GM18519 (cell line): ENCODE measurements at regions not wholly inside any gene's neighbourhood (a gene's known extent, or its start where the extent isn't known, plus 50 kb on each side); places are given as distances from the start of the nearest gene placed in this dataset.

Source experiments
- ATAC-seq: cut with Tn5 transposase; IDR thresholded peaks from one replicate; pipeline ENCODE4 v1.9.1; 2021; ENCODE audit warnings: mild to moderate bottlenecking, moderate library complexity; ENCODE audit not compliant: unreplicated experiment, low FRiP score

DNA sequence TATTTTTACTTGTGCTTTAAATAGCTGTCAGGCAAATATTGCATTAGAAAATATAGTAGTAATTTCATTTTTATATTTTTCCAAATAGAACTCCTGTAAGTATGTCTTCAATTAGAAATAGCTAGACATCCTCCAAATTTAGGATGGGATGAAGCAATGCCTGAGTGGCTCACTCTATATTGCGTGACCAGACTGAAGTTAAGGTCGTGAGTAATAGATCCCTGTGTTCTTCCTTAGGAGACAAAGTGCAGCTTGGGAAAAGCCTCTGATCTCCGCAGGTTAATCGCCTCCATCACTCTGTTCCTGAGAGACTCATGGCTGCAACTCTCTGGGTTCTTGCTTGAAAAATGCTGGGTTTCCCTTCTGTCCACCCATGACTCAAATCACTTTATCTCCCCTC is 484.8 kb upstream of the ANKRD30A start:
- no peak for ATAC-seq

DNA sequence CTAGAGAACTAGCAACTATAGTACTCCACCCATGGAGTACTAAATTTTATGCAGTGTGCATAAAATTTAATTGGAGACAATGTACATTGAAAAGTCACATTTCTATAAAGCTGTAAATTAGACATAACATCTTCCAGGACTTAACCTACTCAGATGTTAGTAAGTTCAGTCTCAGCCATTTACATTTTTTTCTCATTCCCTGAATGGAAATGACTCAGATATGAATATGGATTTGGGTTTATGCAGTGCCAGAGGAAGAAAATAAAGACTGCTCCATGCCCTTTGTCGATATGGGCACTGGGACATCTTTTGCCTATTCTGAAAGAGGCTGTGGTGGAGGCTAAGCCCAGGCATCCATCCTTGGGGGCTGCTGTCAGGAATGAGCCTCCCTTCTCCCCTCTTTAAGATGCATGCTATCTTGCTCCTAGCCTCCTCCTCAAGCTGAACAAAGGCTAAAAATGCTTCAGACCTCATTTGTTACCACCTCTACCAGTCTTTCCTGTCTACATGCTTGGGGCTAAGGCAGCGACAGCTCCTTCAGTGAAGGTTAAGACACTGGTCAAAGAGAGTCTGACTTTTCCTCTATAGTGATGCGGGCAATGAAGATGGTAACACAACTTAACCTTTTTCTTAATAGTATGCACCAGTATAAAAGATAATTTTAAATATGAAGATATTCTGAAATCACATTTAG is 486.8 kb upstream of the ANKRD30A start:
- no peak for ATAC-seq

DNA sequence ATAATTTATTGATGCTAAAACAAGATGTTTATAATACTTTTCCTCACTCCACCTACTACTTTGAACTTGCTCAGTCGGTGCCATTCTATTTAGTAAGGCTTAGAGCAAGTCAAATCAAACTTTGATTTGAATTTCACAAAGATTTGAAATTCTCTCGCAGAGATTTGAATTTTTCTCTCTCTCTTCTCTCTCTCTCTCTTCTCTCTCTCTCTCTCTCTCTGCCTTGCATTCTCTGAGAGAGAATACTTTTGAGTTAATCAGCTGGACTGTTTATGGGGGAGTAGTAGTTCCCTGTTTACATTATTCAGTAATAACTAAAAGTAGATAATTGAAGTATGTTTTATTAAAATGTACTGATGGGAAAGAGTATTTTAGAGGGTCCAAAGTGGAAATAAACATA is 488.5 kb upstream of the ANKRD30A start:
- no peak for ATAC-seq

DNA sequence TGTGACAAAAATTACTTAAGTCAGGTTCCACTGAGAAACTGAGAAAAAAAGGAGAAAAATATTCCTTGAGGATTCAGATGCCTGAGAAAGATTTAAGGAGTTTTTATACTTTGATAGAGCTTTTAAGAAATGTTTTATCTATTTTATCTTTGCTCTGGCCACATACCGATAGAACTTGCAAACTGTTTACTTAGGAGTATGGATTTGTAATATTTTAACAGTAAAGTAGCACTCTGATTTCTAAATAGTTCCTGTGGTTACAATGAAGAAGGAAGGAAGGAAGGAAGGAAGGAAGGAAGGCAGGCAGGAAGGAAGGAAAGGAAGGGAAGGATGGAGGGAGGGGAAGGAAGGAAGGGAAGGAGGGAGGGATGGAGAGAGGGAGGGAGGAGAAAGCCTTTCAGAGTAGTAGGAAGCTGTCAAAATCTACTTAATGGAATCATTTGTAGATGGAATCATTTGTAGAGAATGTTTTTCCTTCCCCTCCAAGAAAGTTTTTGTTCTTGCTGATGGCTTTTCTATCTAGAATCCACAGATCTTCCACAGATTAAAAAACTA is 489.0 kb upstream of the ANKRD30A start:
- no peak for ATAC-seq

DNA sequence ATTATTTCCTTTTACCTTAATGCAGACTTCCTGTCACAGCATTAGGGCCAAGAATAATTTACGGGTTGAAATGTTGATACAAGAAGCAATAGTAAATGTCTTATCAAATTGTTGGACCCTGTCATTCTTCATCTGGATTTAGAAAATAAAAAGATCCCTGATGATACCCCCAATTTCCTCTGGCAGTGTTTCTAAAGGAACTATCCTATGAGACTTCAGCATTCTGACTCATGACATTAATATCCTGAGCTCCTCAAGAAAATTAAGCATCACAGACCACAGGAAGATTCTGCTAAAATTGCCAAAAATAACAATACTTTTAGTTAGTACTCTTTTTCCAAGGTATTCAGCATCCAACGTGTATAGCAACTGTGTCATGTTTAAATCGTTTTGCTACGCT is 490.5 kb upstream of the ANKRD30A start:
- ATAC-seq, result no peak

DNA sequence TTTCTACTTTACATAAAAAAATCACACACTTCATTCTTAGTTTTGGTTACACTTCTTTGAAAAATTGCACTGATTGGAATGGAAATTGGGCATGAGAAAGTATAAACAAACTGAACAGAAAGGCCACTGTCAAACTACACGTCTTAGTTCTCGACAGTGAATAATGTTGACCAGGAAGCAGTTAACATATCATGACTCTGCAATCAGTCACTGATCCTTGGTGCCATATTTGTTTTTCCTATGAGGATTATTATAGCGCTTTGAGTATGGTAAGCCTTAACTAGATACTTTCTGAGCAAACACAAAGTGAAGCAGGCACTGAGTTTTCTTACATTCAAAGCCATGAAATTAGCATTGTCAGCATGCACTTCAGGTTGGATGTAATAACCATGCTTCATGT is 495.1 kb upstream of the ANKRD30A start:
- no peak for ATAC-seq

DNA sequence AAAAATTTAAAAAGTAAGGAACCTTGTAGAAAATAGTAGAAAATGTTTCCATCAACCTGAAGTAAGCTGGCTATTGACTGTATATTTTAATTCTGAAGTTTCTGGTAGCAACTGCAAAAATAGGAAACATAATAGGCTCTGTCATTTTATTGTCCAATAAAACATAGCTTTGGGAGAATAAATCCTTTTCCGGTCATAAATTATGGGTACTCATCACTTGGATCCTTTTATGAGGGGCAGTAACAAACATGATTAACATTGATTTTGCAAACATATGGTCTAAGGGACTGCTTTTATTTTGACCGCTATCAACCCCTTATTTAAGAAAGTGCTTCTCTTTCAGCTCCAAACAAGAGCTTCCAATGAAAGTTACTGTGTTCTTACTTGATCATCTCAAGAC is 495.9 kb upstream of the ANKRD30A start:
- no peak for ATAC-seq

DNA sequence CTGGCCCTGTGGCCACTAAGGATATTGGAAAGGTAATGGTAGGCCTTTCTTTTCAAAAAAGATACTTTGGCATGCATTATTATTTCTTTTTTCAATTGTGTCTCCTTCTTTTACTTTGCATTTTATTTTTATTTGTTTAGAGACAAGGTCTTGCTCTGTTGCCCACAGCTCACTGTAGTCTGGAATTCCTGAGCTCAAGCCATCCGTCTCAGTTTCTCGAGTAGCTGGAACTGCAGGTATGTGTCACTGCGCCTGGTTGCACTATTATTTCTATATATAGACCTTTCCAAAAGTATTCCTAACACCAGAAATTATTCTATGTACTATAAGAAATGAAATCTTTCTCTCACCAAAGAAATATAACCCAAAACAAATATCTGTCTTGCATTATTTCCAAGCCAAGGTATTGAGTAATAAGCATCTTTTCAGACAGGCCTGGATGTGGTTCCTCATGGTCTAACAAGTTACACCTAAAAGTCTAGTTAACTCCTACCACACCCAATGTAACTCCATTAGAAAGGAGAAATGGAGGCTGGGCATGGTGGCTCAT is 500.8 kb upstream of the ANKRD30A start:
- ATAC-seq, result no peak

DNA sequence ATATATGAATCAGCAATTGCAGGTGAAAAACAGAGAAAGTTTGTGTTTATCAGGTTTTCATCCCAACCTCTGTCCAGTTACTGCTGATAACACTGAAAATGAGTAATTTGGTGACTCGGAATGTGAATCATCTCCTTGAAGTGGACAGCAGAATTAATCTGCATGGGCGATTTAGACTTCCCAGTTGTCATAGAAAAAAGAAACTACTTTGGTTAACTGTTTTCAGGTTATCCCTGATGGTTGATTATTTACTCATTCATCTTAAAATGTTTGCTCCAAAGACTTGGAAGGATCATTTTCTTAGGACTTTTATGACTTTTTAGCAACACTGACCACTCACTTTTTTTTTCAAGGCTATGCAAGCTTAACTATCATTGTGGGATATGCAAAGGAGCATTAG is 504.1 kb upstream of the ANKRD30A start:
- ATAC-seq, result no peak

DNA sequence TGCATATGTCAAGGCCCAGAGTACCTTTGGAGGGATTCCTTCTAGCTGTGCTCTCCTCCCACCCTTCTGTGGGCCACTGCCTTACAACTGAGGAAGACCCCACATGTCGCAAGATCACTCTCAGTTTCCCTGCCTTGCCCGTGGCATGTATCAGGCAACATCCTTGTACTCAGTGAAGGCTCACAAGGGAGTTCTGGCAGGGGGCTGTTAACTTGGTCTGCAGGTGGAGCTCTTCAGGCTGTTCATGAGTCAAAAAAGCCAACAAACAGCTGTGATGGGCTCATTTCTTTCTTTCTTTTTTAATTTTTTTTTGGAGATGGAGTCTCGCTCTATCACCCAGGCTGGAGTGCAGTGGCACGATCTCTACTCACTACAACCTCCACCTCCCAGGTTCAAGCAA is 513.0 kb upstream of the ANKRD30A start:
- no peak for ATAC-seq

DNA sequence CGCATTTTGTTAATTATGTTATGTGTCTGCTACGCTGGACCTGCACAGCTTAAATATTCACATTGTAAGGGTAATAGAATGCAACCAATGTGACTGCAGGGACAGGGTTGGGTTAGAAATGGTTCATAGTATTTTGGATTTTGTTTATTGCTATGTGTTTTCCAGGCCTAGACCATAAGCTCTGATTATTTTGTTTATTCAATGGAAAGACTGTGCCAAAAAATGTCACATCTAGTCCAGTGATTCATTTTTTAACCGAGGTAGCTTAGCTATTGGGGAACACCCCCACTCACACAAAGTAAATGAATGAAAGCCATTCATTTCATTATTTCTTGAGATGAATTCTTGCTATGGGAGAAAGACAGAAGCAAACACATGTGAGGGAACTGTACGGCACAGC is 516.5 kb upstream of the ANKRD30A start:
- ATAC-seq, result no peak

DNA sequence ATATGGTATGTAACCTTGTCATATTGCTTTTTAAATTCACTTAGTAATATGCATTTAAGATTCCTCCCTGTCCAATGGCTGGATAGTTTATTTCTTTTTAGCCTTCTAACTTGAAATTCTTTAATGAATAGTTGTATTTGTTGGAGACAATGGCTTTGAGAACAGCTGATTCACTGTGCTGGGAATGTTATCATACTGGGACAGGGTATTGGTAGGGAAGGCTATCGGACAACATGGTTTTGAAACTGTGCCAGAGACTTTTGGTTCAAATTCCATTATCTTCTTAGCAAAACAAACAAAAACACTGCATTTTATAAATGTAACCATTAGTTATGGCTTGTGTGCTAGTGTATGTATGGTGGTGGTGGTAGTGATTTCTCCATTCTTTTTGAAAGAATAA is 517.1 kb upstream of the ANKRD30A start:
- ATAC-seq, result no peak

DNA sequence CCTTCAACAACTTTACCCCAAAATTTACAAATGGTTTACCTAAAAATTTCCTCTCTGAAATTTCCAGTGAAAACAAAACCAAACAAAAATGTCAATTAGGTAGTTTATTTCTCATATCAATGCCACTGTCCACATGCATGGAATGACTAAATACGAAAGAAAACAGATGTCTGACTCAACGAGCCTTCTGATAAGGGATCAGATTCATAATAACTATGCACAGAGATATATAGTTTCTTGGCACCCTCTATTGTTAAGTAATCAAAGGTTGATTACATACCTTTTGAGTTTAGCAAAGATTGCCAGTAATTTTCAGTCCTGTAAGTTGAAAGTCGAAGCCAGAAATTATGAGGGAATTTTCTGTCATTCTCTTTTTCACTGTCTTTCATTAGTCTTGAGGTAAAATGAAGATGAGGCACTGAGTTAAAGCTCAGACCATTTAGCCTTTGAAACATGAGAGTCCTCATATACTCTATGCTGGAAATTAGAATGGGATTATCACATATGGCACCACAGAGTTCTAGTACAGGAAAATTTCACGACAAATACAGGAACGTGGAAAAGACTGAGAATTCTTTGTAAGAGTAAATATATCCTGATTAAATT is 519.1 kb upstream of the ANKRD30A start:
- ATAC-seq, result no peak

DNA sequence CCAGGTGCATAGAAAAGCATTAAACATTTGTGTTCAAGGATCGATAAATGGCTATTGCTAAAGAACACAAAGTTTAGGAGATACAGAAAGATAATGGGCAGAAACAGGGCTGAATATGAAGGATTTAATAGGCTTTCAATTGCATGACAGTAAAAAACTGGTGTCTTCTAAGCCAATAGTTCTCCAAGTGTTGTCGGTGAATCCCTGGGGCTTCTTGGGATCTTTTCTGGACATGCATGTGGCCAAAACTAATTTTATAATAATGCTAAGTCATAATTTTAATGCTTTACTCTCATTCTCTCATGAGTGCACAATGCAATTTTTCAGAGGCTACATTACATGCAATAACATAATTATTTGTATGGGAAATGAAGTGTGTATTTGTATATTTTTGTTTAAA is 521.1 kb upstream of the ANKRD30A start:
- no peak for ATAC-seq

DNA sequence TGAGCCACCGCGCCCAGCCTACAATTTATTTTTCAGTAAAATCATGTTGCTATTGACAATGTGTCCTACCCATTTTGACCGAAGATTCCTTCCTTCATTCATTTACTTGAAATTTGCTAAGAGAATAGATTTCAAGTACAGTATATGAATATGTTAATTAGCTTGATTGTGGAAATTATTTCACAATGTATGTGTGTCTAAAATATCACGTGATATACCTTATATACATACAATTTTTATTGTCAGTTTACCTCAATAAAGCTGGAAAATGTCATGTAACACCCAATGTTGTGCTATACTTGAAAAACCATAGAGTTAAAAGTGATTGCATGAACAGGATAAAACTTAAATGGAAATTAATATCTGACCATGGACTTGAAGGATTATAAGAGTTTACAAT is 521.7 kb upstream of the ANKRD30A start:
- no peak for ATAC-seq

DNA sequence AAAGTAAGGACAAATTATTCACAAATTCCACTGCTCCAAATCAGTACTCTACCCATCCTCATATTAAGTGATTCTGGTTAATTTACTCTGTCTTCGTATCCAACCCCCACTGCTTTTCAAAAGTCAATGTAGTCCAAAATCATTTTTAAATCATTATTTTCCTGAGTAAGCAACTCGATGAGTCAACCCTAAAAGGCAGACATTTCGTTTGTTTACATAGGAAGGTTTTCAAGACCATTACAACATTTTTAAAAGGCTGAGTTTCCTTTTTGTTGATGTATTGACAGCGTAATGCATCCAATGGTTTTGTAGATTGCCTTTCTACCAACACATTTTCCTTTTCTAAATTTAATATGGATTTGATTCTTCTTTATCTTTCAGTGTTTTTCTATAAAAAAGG is 523.0 kb upstream of the ANKRD30A start:
- no peak for ATAC-seq

DNA sequence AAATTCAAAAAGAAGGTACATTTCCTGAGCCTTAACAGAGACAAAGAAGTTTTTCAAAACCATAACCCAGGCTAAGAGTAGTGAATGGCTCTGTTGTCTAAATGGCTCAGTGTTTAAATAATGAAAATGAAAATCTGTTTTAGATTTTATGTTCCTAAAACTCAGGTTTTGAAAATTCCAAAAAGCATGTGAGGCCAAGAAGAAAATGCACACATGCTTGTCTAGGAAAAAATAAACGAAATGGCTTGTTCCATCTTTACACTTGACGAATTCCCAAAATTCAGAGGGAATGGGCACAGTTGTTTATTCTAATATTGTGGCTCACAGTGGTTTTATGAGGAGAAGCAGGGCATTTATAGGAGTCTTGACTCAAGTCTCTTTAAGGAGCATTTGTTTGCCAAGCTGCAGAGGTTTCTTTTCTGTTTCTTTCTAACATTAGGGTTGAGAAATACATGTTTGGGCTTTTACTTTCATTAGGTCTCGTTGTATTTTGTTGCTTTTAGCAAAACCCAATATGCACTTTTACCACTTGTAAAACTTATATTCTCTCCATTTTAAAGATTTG is 527.6 kb upstream of the ANKRD30A start:
- ATAC-seq, result no peak

DNA sequence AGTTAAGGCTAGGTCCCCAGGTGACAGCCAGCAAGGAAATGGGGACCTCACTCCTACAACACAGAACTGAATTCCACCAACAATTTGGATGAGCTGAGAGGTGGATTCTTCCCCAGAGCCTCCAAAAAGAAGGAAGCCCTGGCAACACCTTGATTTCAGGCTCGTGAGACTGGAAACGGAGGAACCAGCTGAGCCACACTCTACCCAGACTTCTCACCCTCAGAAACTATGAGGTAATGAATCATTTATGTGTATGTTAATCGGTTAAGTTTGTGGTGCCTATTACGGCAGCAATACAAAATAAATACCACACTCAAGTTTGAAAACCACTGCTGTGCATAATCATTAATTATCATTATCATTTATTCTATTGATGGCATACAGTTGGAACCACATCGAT is 532.4 kb upstream of the ANKRD30A start:
- no peak for ATAC-seq

DNA sequence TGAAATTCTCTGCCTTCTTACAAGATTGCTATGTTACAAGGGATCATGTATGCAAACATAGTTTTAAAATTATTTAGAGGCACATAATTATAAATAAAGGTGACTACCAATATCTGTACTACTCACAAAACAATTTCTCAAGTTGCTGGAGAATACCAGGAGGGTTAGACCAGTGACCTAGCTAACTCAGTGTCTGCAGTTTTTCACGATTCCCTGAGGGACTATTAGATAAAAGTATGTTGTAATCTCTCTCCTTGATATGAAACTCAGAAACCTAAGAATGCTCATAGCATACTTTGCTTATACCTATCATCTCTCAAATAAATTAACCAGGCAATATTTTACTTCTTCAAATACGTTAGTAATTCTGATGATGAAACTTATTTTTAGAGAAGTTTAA is 534.0 kb upstream of the ANKRD30A start:
- ATAC-seq, result no peak

DNA sequence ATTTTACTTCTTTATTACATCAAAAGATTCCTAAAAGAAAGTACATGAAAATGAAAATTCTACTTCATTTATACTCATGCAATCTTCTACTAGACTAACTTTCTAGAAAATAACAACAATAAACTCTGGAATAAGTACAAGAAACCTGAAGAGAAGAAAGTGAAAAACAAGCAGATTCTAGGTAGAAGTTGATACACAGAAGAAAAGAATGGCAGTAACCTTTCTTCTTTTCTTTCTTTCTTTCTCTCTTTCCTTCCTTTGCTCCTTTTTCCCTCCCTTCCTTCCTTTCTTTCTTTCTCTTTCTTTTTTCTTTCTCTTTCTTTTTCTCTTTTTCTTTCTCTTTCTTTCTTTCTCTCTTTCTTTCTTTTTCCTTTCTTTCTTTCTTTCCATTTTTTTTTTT is 541.7 kb upstream of the ANKRD30A start:
- ATAC-seq, result no peak

DNA sequence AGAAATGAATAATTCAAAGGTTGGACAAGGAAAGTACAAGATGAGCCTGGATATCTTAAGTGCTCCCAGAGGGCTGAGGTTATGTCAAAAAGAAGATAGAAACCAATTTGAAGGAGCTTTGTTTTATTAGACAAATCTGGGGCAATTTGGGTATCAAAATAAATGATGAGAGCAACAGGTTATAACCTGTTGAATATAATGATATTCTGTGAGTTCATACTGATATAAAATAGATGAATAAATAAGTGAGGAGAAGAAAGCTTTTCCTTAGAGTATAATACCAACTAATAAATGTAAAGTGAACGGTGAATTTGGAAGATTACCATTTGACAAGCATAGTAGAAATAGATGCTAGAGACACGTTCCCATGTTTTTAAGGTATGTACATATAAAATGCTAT is 544.2 kb upstream of the ANKRD30A start:
- no peak for ATAC-seq

DNA sequence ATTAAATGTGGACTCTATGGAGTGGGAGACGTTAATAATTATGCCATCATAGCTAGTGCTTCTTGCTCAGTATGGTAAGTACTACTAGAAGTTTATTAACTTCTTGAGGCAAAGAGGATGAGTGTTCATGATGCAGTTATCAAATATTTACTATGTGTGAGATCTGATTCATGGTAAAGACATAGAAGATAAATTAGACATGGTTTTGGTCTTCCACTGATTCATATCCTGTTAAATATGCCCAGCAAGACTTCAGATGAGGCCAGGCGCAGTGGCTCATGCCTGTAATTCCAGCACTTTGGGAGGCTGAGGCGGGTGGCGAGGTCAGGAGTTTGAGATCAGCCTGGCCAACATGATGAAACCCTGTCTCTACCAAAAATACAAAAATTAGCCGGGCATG is 547.1 kb upstream of the ANKRD30A start:
- no peak for ATAC-seq
